DND-41 (cell line): ENCODE measurements at regions not wholly inside any gene's neighbourhood (a gene's known extent, or its start where the extent isn't known, plus 50 kb on each side); places are given as distances from the start of the nearest gene placed in this dataset.

ENCODE experiments used
- ATAC-seq: fragments of 200-7000 bp; cut with Tn5 transposase; 3 replicates; pipeline ENCODE4 v1.9.1; 2021; ENCODE audit warnings: low read depth; ENCODE audit not compliant: insufficient read depth
- DNase-seq: peaks from one replicate; pipeline ENCODE4 v3.0.0-alpha.2; 2020
- H2AFZ ChIP-seq: 2 replicates; pipeline ENCODE4 v1.6.0; 2012; ENCODE audit warnings: low read depth, low read length
- H3K27ac ChIP-seq: 2 replicates; pipeline ENCODE4 v1.5.1; 2012; ENCODE audit warnings: low read length, inconsistent platforms
- H3K27me3 ChIP-seq: fragments of 200-600 bp; sonication (generic); 2 replicates; pipeline ENCODE4 v1.6.0; 2012; ENCODE audit warnings: low read length, mild to moderate bottlenecking, inconsistent platforms; ENCODE audit not compliant: insufficient read depth, poor library complexity
- H3K36me3 ChIP-seq: 2 replicates; pipeline ENCODE4 v1.5.1; 2012; ENCODE audit warnings: low read length, inconsistent platforms; ENCODE audit not compliant: insufficient read depth
- H3K4me1 ChIP-seq: 2 replicates; pipeline ENCODE4 v1.5.1; 2012; ENCODE audit warnings: mild to moderate bottlenecking, low read length; ENCODE audit not compliant: insufficient read depth
- H3K4me2 ChIP-seq: 2 replicates; pipeline ENCODE4 v1.6.0; 2012; ENCODE audit warnings: mild to moderate bottlenecking, moderate library complexity, low read length, inconsistent platforms; ENCODE audit not compliant: insufficient read depth
- H3K4me3 ChIP-seq, 2 experiments: fragments of 200-600 bp in 1 of 2; shearing (Covaris generic) in 1 of 2; 2 replicates each; pipeline ENCODE4 v1.5.1; 2012 to 2016; ENCODE audit warnings: inconsistent platforms in 2 of 2, low read length in 2 of 2, mild to moderate bottlenecking in 2 of 2, low read depth in 1 of 2, moderate library complexity in 1 of 2
- H3K79me2 ChIP-seq: 2 replicates; pipeline ENCODE4 v1.6.0; 2012; ENCODE audit warnings: low read length, inconsistent platforms; ENCODE audit not compliant: insufficient read depth
- H3K9ac ChIP-seq: 2 replicates; pipeline ENCODE4 v1.6.0; 2012; ENCODE audit warnings: low read depth, mild to moderate bottlenecking, inconsistent platforms, low read length, moderate library complexity
- H3K9me3 ChIP-seq: 2 replicates; pipeline ENCODE4 v1.5.1; 2012; ENCODE audit warnings: low read length, moderate library complexity, mild to moderate bottlenecking, inconsistent platforms; ENCODE audit not compliant: insufficient read depth, severe bottlenecking
- H4K20me1 ChIP-seq: 2 replicates; pipeline ENCODE4 v1.6.0; 2012; ENCODE audit warnings: low read length; ENCODE audit not compliant: insufficient read depth
- EZH2 ChIP-seq: IDR thresholded peaks from 3 replicates; pipeline ENCODE4 v1.6.1; 2012; ENCODE audit warnings: borderline replicate concordance, low read depth, mild to moderate bottlenecking, moderate library complexity, low read length, inconsistent platforms; ENCODE audit not compliant: severe bottlenecking
- TF ChIP-seq, protein P1 (sequence below): IDR thresholded peaks from 2 replicates; pipeline ENCODE4 v1.5.1; 2012; ENCODE audit warnings: borderline replicate concordance, low read length, moderate library complexity, mild to moderate bottlenecking; ENCODE audit not compliant: poor library complexity, severe bottlenecking; ENCODE audit errors: extremely low read depth

DNA sequence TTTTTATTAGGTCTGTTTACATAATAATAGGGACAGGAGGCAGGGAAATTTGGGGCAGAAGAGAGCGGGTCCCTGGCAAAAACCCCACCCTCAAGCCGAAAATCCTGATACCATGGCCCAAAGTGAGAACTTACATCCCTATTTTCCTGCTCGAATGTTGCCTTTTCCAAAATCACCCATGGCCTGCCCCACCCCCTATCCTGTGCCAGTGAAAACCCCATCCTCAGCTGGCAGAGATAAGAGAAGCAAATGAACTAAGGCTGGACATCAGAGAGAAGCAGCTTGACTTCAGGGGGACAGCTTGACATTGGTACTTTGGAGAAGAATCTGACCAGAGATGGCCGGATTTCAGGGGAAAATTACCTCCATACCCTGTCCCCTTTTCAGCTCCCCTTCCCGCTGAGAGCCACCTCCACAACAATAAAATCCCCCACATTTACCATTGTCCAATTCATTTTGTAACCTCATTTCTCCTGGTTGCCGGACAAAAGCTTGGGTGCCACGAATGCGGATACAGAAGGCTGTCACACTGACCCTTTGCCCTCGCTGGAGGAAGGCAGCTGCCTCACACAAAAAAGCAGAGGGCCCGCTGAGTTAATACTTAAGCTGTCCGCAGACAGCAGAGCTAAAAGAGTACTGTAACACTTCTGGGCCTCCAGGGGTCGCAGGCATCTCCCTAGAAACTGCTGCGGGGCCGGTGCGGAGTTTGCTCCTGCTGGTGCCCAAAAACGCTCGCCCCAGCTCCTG, 196.2 kb downstream of the SNCA start:
- 0 out of 3 replicates have a peak, but pooled peaks have one; percentile 35 for ATAC-seq

DNA sequence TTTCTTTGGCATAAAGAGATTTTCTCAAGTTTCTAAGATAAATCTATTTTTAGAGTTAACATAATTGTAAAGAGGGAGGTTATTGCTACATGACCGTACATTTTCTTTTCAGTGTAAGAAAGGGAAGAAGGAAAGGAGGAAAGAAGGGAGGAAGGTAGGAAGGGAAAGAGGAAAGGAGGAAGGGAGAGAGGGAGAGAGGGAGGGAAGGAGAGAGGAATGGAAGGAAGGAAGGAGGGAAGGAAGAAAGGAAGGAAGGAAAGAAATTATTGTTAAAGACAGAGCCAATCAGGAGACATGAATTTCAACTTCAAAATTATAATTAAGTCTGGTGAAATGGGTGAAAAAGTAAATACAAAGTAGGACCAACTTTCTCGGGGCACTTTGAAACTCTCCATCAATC, 197.6 kb downstream of the SNCA start:
- H3K4me1 ChIP-seq = no peaks in the 10 kb centered on the region
- H3K27me3 ChIP-seq = no peaks in the 10 kb centered on the region
- H2AFZ ChIP-seq = no peak overlapping the region
- no peak for ATAC-seq
- H3K4me2 ChIP-seq = no peak overlapping the region
- no peaks in the 10 kb centered on the region for H4K20me1 ChIP-seq
- H3K9me3 ChIP-seq = no peaks in the 10 kb centered on the region
- no peak for TF ChIP-seq EZH2
- TF ChIP-seq, protein P1, sequence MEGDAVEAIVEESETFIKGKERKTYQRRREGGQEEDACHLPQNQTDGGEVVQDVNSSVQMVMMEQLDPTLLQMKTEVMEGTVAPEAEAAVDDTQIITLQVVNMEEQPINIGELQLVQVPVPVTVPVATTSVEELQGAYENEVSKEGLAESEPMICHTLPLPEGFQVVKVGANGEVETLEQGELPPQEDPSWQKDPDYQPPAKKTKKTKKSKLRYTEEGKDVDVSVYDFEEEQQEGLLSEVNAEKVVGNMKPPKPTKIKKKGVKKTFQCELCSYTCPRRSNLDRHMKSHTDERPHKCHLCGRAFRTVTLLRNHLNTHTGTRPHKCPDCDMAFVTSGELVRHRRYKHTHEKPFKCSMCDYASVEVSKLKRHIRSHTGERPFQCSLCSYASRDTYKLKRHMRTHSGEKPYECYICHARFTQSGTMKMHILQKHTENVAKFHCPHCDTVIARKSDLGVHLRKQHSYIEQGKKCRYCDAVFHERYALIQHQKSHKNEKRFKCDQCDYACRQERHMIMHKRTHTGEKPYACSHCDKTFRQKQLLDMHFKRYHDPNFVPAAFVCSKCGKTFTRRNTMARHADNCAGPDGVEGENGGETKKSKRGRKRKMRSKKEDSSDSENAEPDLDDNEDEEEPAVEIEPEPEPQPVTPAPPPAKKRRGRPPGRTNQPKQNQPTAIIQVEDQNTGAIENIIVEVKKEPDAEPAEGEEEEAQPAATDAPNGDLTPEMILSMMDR = no peak
- no peaks in the 10 kb centered on the region for H3K36me3 ChIP-seq
- no peak overlapping the region for H3K4me3 ChIP-seq
- no peak overlapping the region for H3K9ac ChIP-seq
- DNase-seq = no peak
- H3K27ac ChIP-seq = no peak overlapping the region
- no peaks in the 10 kb centered on the region for H3K79me2 ChIP-seq

More for the DNA sequence above, 196.2 kb downstream of the SNCA start:
- Histone ChIP-seq H3K4me3 (no peak overlapping the region), H3K4me2 (no peak overlapping the region), H3K79me2 (no peaks in the 10 kb centered on the region), H3K4me1 (no peaks in the 10 kb centered on the region), H3K36me3 (no peaks in the 10 kb centered on the region), H3K27me3 (no peaks in the 10 kb centered on the region), H3K9ac (no peak overlapping the region), H2AFZ (no peak overlapping the region), H3K27ac (no peak overlapping the region), H3K9me3 (no peaks in the 10 kb centered on the region), H4K20me1 (no peaks in the 10 kb centered on the region)
- DNase-seq = no peak
- TF ChIP-seq EZH2 = no peak
- TF ChIP-seq, protein P1 = no peak

DNA sequence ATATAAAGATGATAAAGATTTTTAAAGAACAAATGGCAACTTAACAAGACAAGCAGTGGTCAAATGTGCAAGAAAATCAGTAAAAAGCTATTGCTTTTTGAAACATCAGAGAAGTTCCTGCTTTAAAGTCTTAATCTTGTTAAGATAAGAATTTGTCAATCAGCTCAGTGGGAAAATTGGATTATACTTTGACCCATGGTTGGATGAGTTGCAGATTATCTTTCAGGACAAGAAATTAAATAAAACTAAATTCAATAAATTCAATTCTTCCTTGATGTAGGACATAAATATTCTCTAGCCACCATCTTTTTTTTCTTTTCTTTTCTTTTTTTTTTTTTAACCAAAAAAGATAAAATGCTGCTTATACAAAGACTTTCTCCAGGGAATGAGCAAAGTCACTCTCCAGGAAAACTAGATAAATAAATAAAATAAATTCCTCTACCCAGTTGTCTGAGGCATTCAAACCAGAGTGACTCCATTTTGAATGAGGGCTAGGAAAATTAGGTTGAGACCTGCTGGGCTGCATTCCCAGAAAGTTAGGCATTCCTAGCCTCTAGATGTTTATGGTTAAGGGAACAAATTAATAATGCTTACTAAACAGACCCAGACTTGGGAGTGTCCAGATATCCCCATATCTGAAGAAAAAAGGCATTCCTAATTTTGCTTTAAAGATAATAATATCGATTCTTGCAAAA, 211.2 kb downstream of the SNCA start:
- no peak overlapping the region for H3K4me2 ChIP-seq
- H3K79me2 ChIP-seq = no peaks in the 10 kb centered on the region
- DNase-seq (no peak), ATAC-seq (no peak)
- no peaks in the 10 kb centered on the region for H3K27me3 ChIP-seq
- TF ChIP-seq, protein P1 = no peak
- TF ChIP-seq EZH2 = no peak
- no peak overlapping the region for H2AFZ ChIP-seq
- no peak overlapping the region for H3K4me3 ChIP-seq
- H3K9ac ChIP-seq = no peak overlapping the region
- H3K27ac ChIP-seq = no peak overlapping the region
- H3K36me3 ChIP-seq = no peaks in the 10 kb centered on the region
- no peaks in the 10 kb centered on the region; the same call in 1 of the 2 replicates for H3K4me1 ChIP-seq
- H3K9me3 ChIP-seq = no peaks in the 10 kb centered on the region
- H4K20me1 ChIP-seq = no peaks in the 10 kb centered on the region
